Heart right ventricle (tissue), 16 donors: ENCODE measurements at regions not wholly inside any gene's neighbourhood (a gene's known extent, or its start where the extent isn't known, plus 50 kb on each side); places are given as distances from the start of the nearest gene placed in this dataset.

Experiments
- ATAC-seq, 8 donors: fragments of 200-7000 bp; cut with Tn5 transposase; one replicate each; pipeline ENCODE4 v1.9.1; 2020; ENCODE audit warnings: mild to moderate bottlenecking in 8 of 8, moderate library complexity in 8 of 8, moderate number of reproducible peaks in 1 of 8
- DNase-seq, 2 donors: peaks; one replicate each; pipeline ENCODE4 v3.0.0-alpha.2; 2020
- H3K27ac ChIP-seq, 10 donors: fragments of 200-600 bp; sonication (generic) in 2 of 10; one replicate each; pipeline versions ENCODE4 v1.5.0 to v1.8.0; 2020 to 2022; ENCODE audit warnings: mild to moderate bottlenecking in 3 of 10
- H3K27me3 ChIP-seq, 7 donors: fragments of 200-600 bp; one replicate each; pipeline ENCODE4 v1.8.0; 2021 to 2022; ENCODE audit warnings: mild to moderate bottlenecking in 2 of 7
- H3K36me3 ChIP-seq, 9 donors: fragments of 200-600 bp; sonication (generic) in 1 of 9; one replicate each; pipeline versions ENCODE4 v1.5.0 to v1.8.0; 2020 to 2022; ENCODE audit warnings: mild to moderate bottlenecking in 2 of 9
- H3K4me1 ChIP-seq, 9 donors: fragments of 200-600 bp; sonication (generic) in 1 of 9; one replicate each; pipeline versions ENCODE4 v1.5.0 to v1.8.0; 2020 to 2022; ENCODE audit warnings: mild to moderate bottlenecking in 4 of 9
- H3K4me3 ChIP-seq, 10 donors: fragments of 200-600 bp; sonication (generic) in 2 of 10; one replicate each; pipeline versions ENCODE4 v1.5.0 to v1.8.0; 2020 to 2022; ENCODE audit warnings: mild to moderate bottlenecking in 7 of 10, moderate library complexity in 2 of 10
- H3K9me3 ChIP-seq, 11 donors: fragments of 200-600 bp in 10 of 11; sonication (generic) in 2 of 11; one replicate each; pipeline versions ENCODE4 v1.5.0 to v1.8.0; 2013 to 2022; ENCODE audit warnings: mild to moderate bottlenecking in 2 of 11, control low read depth in 1 of 11, moderate library complexity in 1 of 11
- WGBS, 2 donors: extraction: QIAGEN DNeasy Blood & Tissue Kit; methylation state at CpG; one replicate each; pipeline ENCODE4 v1.1.7; 2013; ENCODE audit warnings: inconsistent platforms in 1 of 2; 5-methylcytosine and 5-hydroxymethylcytosine counted together
- intact Hi-C, 10 donors: fragments of 100-400 bp; cut with DNase I; formaldehyde crosslinking; loops; one replicate each; pipeline versions ENCODE4 v1.11.1 to v1.14.2; 2022
- TF ChIP-seq, protein P1 (sequence below), 9 donors: fragments of 200-600 bp; sonication (generic) in 2 of 9; IDR thresholded peaks; one replicate each; pipeline versions ENCODE4 v1.5.0 to v1.8.0; 2021 to 2022; ENCODE audit warnings: antibody characterized with exemption in 9 of 9, mild to moderate bottlenecking in 5 of 9, moderate library complexity in 1 of 9
- donor health status: Arrhythmogenic right ventricular cardiomyopathy.
- donor health status: ischemic (EF 13 %, LVEDD 7.1; RV severe dilation, severe dysfunction).
- donor health status: healthy with polysubstance abuse.
- donor health status: DM: no; HTN: yes; CAD: no.
- donor health status: DM: no; HTN: no; CAD: no.
- donor health status: ischemic (EF 25% LVEDD 6.9; RV normal size, moderate dysfunction).
- donor health status: ischemic (EF 25% LVEDD 5.7; RV mildly dilated, moderate dysfunction).
- donor health status: healthy.
- donor health status: DM: yes; HTN: yes; CAD: no.
- donor health status: Ischemic cardiomyopathy.
- donor health status: ischemic (EF 35%, LVEDD 5.7; RV mildly dilated, moderate dysfunction).
- donor health status: nonischemic (EF 11% LVEDD 7.7; RV severe dilation, severe dysfunction).
- donor health status: DM: yes; HTN: yes; CAD: no.
- donor health status: PGD.
- donor health status: ischemic (EF 29% LVEDD 5.4; RV normal size, mild dysfunction).
- donor health status: nonischemic (EF 23%, LVEDD 6.1; RV moderate dilation, normal function).

- intact Hi-C loops = no loop called here
- Histone ChIP-seq H3K36me3 (no peaks in the 10 kb centered on the region), H3K4me3 (no peak overlapping the region), H3K4me1 (peaks cover 0 to 10% (median 0%) of the 10 kb centered on the region in 9 donors), H3K27ac (no peak overlapping the region), H3K9me3 (no peaks in the 10 kb centered on the region), H3K27me3 (no peaks in the 10 kb centered on the region)
- TF ChIP-seq, protein P1, sequence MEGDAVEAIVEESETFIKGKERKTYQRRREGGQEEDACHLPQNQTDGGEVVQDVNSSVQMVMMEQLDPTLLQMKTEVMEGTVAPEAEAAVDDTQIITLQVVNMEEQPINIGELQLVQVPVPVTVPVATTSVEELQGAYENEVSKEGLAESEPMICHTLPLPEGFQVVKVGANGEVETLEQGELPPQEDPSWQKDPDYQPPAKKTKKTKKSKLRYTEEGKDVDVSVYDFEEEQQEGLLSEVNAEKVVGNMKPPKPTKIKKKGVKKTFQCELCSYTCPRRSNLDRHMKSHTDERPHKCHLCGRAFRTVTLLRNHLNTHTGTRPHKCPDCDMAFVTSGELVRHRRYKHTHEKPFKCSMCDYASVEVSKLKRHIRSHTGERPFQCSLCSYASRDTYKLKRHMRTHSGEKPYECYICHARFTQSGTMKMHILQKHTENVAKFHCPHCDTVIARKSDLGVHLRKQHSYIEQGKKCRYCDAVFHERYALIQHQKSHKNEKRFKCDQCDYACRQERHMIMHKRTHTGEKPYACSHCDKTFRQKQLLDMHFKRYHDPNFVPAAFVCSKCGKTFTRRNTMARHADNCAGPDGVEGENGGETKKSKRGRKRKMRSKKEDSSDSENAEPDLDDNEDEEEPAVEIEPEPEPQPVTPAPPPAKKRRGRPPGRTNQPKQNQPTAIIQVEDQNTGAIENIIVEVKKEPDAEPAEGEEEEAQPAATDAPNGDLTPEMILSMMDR (IDR thresholded peaks at IDR 0.05) = no peak
- DNase-seq (no peak), ATAC-seq (no peak)
- 68 to 70% methylated on average over 3 of the region's 3 CpGs for WGBS, 2 donors
Observed at GRCh38 chr14:51185180-51185579, 54.9 kb upstream of the TMX1 start.

GRCh38 chr14:51185754-51186153 lies 54.3 kb upstream of the TMX1 start:
- 70% methylated on average over 1 of the region's 1 CpG for WGBS, 2 donors

GRCh38 chr14:51188566-51189185 lies 51.4 kb upstream of the TMX1 start:
- ATAC-seq = peak in 2 of 8 donors; percentile 38 to 62
- Histone ChIP-seq H3K36me3 (no peaks in the 10 kb centered on the region), H3K27ac (no peak overlapping the region), H3K9me3 (no peaks in the 10 kb centered on the region), H3K4me3 (no peak overlapping the region), H3K27me3 (no peaks in the 10 kb centered on the region), H3K4me1 (peaks cover 0 to 10% (median 0%) of the 10 kb centered on the region in 9 donors)
- TF ChIP-seq, protein P1 (IDR thresholded peaks at IDR 0.05) = no peak
- DNase-seq = no peak
- WGBS, 2 donors = 60 to 67% methylated on average over 6 of the region's 6 CpGs
- intact Hi-C loops = no loop called here

More at GRCh38 chr14:51185754-51186153, 54.3 kb upstream of the TMX1 start:
- intact Hi-C loops = no loop called here
- DNase-seq = no peak
- Histone ChIP-seq H3K9me3 (no peaks in the 10 kb centered on the region), H3K4me3 (no peak overlapping the region), H3K36me3 (no peaks in the 10 kb centered on the region), H3K27me3 (no peaks in the 10 kb centered on the region), H3K27ac (no peak overlapping the region), H3K4me1 (peaks cover 0 to 10% (median 0%) of the 10 kb centered on the region in 9 donors)
- no peak for ATAC-seq
- TF ChIP-seq, protein P1 (IDR thresholded peaks at IDR 0.05) = no peak

DNA sequence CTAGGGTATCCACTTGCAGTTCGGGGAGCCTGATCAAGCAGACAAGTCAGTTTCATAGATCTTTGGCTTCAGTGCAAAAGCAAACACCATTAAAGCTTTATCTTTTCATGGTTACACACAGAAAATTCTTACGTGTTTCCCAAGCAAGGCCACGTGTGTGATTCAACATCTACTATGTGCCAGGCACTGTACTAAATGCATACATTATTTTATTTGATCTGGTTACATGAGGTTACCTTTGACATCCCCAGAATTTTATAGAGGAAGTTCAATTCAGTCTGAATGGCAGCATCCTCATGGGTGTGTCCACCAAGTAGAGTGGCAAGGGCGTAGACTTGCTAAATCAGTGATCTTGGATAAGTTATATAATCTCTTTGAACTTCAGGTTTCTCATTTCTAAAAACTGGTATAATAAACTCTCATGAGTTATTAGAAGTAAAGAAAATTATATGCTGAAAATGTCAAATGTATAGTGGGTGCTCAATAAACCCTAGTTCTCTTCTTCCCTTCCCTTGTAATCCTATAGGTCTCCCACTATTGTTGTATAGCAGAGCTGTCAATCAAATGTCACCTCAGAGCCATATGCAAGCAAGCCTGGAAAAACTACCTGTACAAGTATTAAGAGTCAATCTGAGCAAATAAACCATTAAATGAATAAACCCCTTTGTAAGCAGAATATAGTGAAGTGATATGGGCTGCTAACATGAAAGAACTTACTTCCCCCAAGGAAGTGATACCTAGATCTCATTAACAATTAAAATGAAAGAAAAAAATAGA lies 50.3 kb upstream of the TMX1 start:
- no peak overlapping the region for H3K27ac ChIP-seq
- intact Hi-C loops = no loop called here
- TF ChIP-seq, protein P1 (IDR thresholded peaks at IDR 0.05) = no peak
- H3K36me3 ChIP-seq = no peaks in the 10 kb centered on the region
- 93 to 99% methylated on average over 4 of the region's 4 CpGs for WGBS, 2 donors
- H3K27me3 ChIP-seq = no peaks in the 10 kb centered on the region
- H3K9me3 ChIP-seq = no peaks in the 10 kb centered on the region
- H3K4me1 ChIP-seq = peaks cover 0 to 10% (median 0%) of the 10 kb centered on the region in 9 donors
- no peak overlapping the region for H3K4me3 ChIP-seq
- ATAC-seq (no peak), DNase-seq (no peak)
